GM13977 (cell line): ENCODE measurements at regions not wholly inside any gene's neighbourhood (a gene's known extent, or its start where the extent isn't known, plus 50 kb on each side); places are given as distances from the start of the nearest gene placed in this dataset.

Experiments
- DNase-seq: peaks from one replicate; pipeline ENCODE4 v3.0.0; 2012; ENCODE audit warnings: low spot score
- in situ Hi-C: fragments of 300-500 bp; cut with MboI; formaldehyde crosslinking; loops from one replicate; pipeline ENCODE4 v1.12.0; 2022; ENCODE audit warnings: low sequenced_read_pairs, low pct_unique_long_range_greater_than_20kb, mixed read lengths, inconsistent platforms; ENCODE audit not compliant: unreplicated experiment
- TF ChIP-seq, protein P1 (sequence below): IDR thresholded peaks from 2 replicates; pipeline ENCODE4 v1.5.1; 2012; ENCODE audit warnings: mild to moderate bottlenecking, control low read depth; ENCODE audit not compliant: insufficient read depth; ENCODE audit errors: extremely low read depth, missing control alignments

DNA sequence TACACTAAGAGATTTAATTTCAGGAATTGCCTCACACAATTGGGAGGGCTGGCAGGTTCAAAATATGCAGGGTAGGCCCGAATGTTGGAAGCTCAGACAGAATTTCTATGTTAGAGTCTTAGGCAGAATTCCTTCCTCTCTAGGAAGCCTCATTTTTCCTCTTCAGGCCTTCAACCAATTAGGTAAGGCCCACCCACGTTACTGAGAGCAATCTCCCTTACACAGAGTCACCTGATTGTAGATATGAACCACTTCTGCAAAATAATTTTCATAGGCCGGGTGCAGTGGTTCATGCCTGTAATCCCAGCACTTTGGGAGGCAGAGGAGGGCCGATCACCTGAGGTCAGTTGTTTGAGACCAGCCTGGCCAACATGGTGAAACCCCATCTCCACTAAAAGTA is 50.2 kb upstream of the HIVEP1 start:
- in situ Hi-C loops = no loop called here
- TF ChIP-seq, protein P1, sequence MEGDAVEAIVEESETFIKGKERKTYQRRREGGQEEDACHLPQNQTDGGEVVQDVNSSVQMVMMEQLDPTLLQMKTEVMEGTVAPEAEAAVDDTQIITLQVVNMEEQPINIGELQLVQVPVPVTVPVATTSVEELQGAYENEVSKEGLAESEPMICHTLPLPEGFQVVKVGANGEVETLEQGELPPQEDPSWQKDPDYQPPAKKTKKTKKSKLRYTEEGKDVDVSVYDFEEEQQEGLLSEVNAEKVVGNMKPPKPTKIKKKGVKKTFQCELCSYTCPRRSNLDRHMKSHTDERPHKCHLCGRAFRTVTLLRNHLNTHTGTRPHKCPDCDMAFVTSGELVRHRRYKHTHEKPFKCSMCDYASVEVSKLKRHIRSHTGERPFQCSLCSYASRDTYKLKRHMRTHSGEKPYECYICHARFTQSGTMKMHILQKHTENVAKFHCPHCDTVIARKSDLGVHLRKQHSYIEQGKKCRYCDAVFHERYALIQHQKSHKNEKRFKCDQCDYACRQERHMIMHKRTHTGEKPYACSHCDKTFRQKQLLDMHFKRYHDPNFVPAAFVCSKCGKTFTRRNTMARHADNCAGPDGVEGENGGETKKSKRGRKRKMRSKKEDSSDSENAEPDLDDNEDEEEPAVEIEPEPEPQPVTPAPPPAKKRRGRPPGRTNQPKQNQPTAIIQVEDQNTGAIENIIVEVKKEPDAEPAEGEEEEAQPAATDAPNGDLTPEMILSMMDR = no peak

DNA sequence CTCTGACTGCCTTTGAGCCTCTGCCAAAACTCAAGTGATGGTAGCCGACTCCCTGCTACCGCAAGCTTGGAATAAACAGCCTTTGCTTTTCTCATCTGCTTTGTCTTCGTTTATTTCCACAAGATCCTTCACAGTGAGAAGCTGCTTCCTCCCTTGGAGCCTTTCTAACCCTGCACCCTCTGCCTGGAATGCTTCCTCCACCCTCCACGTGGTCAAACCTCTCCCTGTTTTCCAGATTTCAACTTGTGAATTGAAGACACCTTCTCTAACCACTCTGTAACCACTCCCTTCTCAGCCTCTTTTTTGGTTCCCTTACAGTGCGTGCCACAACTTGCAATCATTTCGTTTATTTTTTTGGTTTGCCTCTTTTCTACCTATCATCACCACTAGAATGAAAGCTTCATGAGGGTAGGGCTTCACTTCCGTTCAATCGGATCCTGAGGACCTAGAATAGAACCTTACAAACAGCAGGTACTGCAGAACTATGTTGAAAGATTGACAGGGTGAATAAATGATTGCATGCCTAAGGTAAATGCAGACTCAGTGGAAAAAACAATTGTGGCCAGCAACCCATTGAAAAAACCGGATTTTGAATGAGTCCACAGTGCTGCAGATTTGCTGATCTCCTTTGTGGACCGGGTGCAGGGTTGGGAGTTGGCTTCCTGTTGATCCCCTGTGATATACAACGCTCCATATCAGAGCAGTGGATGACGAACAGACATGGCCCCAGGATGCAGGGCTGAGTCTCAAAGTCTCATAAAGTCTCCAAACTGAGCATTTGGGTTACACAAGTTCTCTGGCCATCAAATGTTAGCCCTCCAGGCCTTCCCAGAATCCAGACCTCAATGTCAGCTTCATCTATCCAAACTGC is 51.0 kb upstream of the HIVEP1 start:
- TF ChIP-seq, protein P1 = no peak
- in situ Hi-C loops = no loop called here
- no peak for DNase-seq

More for the DNA sequence above, 50.2 kb upstream of the HIVEP1 start:
- no peak for DNase-seq

DNA sequence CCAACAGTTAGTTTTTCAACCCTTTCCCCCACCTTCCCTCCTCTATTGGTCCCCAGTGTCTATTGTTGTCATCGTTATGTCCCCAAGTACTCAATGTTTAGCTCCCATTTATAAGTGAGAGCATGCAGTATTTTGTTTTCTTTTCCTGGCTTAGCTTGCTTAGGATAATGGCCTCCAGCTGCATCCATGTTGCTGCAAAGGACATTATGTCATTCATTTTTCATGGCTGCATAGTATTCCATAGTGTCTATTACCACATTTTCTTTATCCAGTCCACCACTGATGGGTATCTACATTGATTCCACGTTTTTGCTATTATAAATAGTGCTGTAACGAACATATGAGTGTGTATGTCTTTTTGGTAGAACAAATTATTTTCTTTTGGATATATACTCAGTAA is 55.3 kb upstream of the HIVEP1 start:
- TF ChIP-seq, protein P1 = no peak
- DNase-seq = no peak
- in situ Hi-C loops = no loop called here

DNA sequence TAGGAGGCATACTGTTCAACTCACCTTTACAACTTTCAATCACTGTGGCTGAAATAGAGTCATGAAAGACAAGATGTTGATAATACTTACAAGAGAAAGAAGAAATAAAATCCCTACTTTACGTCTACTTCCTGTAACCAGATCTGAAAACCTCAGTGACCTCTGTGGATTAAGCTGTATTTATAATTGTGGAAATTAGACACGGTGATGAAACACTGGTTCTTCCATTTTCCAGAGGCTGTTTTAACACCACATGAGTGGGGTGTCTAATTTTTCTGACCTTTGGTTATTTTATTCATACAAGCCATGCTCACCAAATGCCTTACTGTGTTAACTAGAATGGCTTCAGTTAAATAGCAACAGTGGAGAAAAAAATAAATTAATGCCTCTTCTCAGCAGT is 58.5 kb upstream of the HIVEP1 start:
- TF ChIP-seq, protein P1 = no peak
- no peak for DNase-seq
- in situ Hi-C loops = no loop called here

DNA sequence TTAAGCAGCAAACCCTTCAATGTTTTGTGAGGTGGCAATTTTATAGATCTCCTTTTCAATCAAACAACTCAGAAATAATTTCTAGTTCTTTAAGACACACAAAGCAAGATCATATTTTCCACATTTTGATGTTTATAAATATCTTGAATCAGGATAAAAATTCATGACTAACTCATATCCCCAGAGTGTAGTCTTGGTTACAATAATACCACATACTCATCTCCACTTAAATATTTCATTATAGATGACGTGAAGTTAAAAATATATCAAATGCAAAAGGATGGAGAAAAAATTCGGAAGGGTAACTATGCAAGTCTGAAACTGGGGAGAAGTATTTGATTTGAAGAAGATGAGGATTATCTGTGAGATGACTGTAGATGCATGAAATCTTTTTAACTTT is 59.8 kb upstream of the HIVEP1 start:
- in situ Hi-C loops = no loop called here
- no peak for DNase-seq
- TF ChIP-seq, protein P1 = no peak

DNA sequence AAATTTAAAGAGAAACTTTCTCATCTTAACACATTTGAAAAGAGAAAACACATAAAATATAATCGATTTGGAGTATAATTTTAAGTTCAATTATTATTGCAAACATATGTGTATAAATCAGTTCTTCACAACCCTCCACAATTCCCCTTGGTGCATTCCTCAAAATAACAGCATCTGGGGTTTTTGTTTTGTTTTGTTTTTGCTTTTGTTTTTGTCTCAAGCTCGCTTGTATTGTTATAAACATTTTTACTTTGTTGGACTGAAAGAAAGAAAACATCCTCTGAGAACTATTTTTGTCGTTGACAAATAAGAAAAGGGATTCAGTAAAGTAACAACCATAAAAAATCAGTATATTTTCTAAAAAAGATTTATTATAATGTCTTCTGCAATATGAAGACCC is 60.2 kb upstream of the HIVEP1 start:
- TF ChIP-seq, protein P1 = no peak
- in situ Hi-C loops = no loop called here
- no peak for DNase-seq

DNA sequence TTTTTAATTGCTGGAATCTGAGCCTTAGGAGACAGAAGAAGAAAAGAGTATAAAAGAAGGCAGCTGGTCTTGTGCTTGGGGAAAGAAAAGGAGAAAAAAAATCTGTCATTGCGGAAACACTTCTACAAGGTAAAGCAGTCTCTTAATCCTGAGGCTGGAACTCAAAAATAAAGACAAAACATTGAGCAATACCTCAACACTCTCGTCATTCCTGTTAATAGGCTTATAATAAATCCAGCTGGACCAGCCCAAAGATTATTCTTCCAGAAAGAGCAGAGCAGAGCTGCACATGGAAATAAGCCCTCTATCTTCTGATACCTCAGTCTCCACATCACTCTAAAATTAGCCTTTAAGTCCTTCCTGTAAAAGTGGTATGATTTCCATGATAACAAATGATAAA is 62.0 kb upstream of the HIVEP1 start:
- in situ Hi-C loops = no loop called here
- TF ChIP-seq, protein P1 = no peak

More for the DNA sequence above, 62.0 kb upstream of the HIVEP1 start:
- DNase-seq = no peak
